Omental fat pad (tissue), 3 donors: ENCODE measurements at regions not wholly inside any gene's neighbourhood (a gene's known extent, or its start where the extent isn't known, plus 50 kb on each side); places are given as distances from the start of the nearest gene placed in this dataset.

Source experiments
- ATAC-seq: fragments of 150-250 bp; one replicate; pipeline ENCODE4 v1.9.1; 2016; ENCODE audit warnings: mild to moderate bottlenecking, moderate library complexity; ENCODE audit not compliant: low FRiP score
- DNase-seq: peaks from one replicate; pipeline ENCODE4 v3.0.0-alpha.2; 2019; ENCODE audit warnings: low spot score
- CTCF ChIP-seq, 3 donors: fragments of 450-650 bp; IDR thresholded peaks; one replicate each; pipeline ENCODE4 v1.5.1; 2016 to 2017; ENCODE audit warnings: antibody characterized with exemption in 3 of 3, mild to moderate bottlenecking in 3 of 3, moderate library complexity in 2 of 3

GRCh38 chr9:102114557-102114956 lies 376.1 kb upstream of the GRIN3A start:
- no peak for ATAC-seq
- TF ChIP-seq CTCF (IDR thresholded peaks at IDR 0.05): no peak
- no peak for DNase-seq

GRCh38 chr9:102113191-102113590 lies 374.7 kb upstream of the GRIN3A start:
- DNase-seq (no peak), ATAC-seq (no peak)
- TF ChIP-seq CTCF (IDR thresholded peaks at IDR 0.05): no peak

- no peak for DNase-seq
- no peak for ATAC-seq
- TF ChIP-seq CTCF (IDR thresholded peaks at IDR 0.05): no peak
These were observed 368.0 kb upstream of the GRIN3A start for GRCh38 chr9:102106439-102106838.

- DNase-seq (no peak), ATAC-seq (no peak)
- no peak for TF ChIP-seq CTCF (IDR thresholded peaks at IDR 0.05)
These were observed 363.3 kb upstream of the GRIN3A start for GRCh38 chr9:102101723-102102122.

GRCh38 chr9:102087141-102087540 lies 348.7 kb upstream of the GRIN3A start:
- TF ChIP-seq CTCF (IDR thresholded peaks at IDR 0.05): no peak
- DNase-seq (no peak), ATAC-seq (no peak)

- ATAC-seq (no peak), DNase-seq (no peak)
- TF ChIP-seq CTCF (IDR thresholded peaks at IDR 0.05): no peak
These were observed 347.1 kb upstream of the GRIN3A start for GRCh38 chr9:102085548-102085947.

GRCh38 chr9:102072059-102072764 lies 333.8 kb upstream of the GRIN3A start:
- ATAC-seq (no peak), DNase-seq (no peak)
- no peak for TF ChIP-seq CTCF (IDR thresholded peaks at IDR 0.05)
